Heart left ventricle (tissue), 16 donors: ENCODE measurements at regions not wholly inside any gene's neighbourhood (a gene's known extent, or its start where the extent isn't known, plus 50 kb on each side); places are given as distances from the start of the nearest gene placed in this dataset.

Source experiments
- ATAC-seq, 4 donors: fragments of 200-7000 bp; cut with Tn5 transposase; one replicate each; pipeline ENCODE4 v1.9.1; 2020 to 2022; ENCODE audit warnings: moderate library complexity in 4 of 4, mild to moderate bottlenecking in 3 of 4, moderate number of reproducible peaks in 1 of 4
- DNase-seq, 5 donors: peaks; one replicate each; pipeline ENCODE4 v3.0.0-alpha.2; 2020
- H3K27ac ChIP-seq, 12 donors: fragments of 200-600 bp; sonication (generic) in 4 of 12; one replicate each; pipeline versions ENCODE4 v1.5.0 to v1.8.0; 2016 to 2022; ENCODE audit warnings: mild to moderate bottlenecking in 2 of 12
- H3K27me3 ChIP-seq, 9 donors: fragments of 200-600 bp; sonication (generic) in 2 of 9; one replicate each; pipeline versions ENCODE4 v1.5.1 to v1.8.0; 2016 to 2022; ENCODE audit warnings: mild to moderate bottlenecking in 3 of 9
- H3K36me3 ChIP-seq, 9 donors: fragments of 200-600 bp; sonication (generic) in 2 of 9; one replicate each; pipeline versions ENCODE4 v1.5.0 to v1.8.0; 2018 to 2022; ENCODE audit warnings: mild to moderate bottlenecking in 2 of 9
- H3K4me1 ChIP-seq, 12 donors: fragments of 200-600 bp; sonication (generic) in 4 of 12; one replicate each; pipeline versions ENCODE4 v1.5.0 to v1.8.0; 2016 to 2022; ENCODE audit warnings: mild to moderate bottlenecking in 3 of 12
- H3K4me3 ChIP-seq, 12 donors: fragments of 200-600 bp; sonication (generic) in 4 of 12; one replicate each; pipeline versions ENCODE4 v1.5.0 to v1.8.0; 2017 to 2022; ENCODE audit warnings: mild to moderate bottlenecking in 9 of 12, moderate library complexity in 4 of 12
- H3K9me3 ChIP-seq, 12 donors: fragments of 200-600 bp; sonication (generic) in 4 of 12; one replicate each; pipeline versions ENCODE4 v1.5.0 to v1.8.0; 2016 to 2022; ENCODE audit warnings: mild to moderate bottlenecking in 1 of 12
- POLR2A ChIP-seq, 2 donors: fragments of 450-650 bp; IDR thresholded peaks; one replicate each; pipeline ENCODE4 v1.6.1; 2017; ENCODE audit warnings: antibody characterized with exemption in 2 of 2, mild to moderate bottlenecking in 2 of 2, moderate library complexity in 2 of 2
- WGBS, 4 donors: extraction: QIAGEN DNeasy Blood & Tissue Kit in 2 of 4; methylation state at CpG; one replicate each; pipeline versions ENCODE4 v1.1.5 to v1.1.7; 2013 to 2018; 5-methylcytosine and 5-hydroxymethylcytosine counted together
- intact Hi-C, 10 donors: fragments of 100-400 bp; cut with DNase I; formaldehyde crosslinking; loops; one replicate each; pipeline versions ENCODE4 v1.11.1 to v1.14.2; 2022
- TF ChIP-seq, protein P1 (sequence below), 12 donors: fragments of 200-600 bp; sonication (generic) in 4 of 12; IDR thresholded peaks; one replicate each; pipeline versions ENCODE4 v1.5.0 to v1.8.0; 2018 to 2022; ENCODE audit warnings: antibody characterized with exemption in 12 of 12, mild to moderate bottlenecking in 5 of 12
- donor health status: ischemic (EF 13 %, LVEDD 7.1; RV severe dilation, severe dysfunction).
- donor health status: healthy with polysubstance abuse.
- donor health status: DM: no; HTN: yes; CAD: no.
- donor health status: DM: no; HTN: no; CAD: no.
- donor health status: ischemic (EF 25% LVEDD 6.9; RV normal size, moderate dysfunction).
- donor health status: ischemic (EF 25% LVEDD 5.7; RV mildly dilated, moderate dysfunction).
- donor health status: healthy.
- donor health status: DM: yes; HTN: yes; CAD: no.
- donor health status: ischemic (EF 35%, LVEDD 5.7; RV mildly dilated, moderate dysfunction).
- donor health status: nonischemic (EF 11% LVEDD 7.7; RV severe dilation, severe dysfunction).
- donor health status: DM: yes; HTN: yes; CAD: no.
- donor health status: PGD.
- donor health status: ischemic (EF 29% LVEDD 5.4; RV normal size, mild dysfunction).
- donor health status: nonischemic (EF 23%, LVEDD 6.1; RV moderate dilation, normal function).

DNA sequence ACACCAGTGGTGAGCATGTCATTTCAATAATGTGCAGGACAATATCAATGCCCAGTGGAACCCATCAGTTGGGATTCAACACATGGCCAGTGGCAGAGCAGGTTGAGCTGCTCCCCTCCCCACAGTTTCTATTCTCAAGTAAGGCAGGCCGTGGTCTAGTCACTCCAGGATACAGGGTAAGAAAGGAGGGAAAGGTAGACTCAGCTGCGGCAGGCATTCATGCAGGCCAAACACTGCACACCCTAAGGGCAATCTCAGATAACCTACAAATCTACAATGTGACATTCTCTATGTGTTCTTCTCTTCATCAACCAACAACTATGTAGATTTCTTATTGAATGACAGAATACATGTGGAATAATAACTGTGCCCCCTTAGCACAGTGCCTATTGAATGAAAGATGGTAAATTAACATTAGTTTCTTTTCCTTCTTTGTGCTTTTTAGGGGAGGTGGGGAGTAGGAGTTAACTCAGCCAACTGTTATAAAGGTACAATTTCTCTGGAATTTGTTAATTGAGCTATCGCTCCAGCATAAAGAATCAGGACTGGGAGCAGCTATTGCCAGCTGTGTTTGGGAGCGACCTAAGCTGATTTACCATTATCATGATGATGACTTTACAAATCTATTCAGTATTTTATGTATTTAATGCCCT is 89.7 kb downstream of the FAM50B start:
- 97 to 99% (median 99%) methylated on average over 4 of the region's 4 CpGs for WGBS, 4 donors
- TF ChIP-seq POLR2A (IDR thresholded peaks at IDR 0.05), result no peak
- TF ChIP-seq, protein P1, sequence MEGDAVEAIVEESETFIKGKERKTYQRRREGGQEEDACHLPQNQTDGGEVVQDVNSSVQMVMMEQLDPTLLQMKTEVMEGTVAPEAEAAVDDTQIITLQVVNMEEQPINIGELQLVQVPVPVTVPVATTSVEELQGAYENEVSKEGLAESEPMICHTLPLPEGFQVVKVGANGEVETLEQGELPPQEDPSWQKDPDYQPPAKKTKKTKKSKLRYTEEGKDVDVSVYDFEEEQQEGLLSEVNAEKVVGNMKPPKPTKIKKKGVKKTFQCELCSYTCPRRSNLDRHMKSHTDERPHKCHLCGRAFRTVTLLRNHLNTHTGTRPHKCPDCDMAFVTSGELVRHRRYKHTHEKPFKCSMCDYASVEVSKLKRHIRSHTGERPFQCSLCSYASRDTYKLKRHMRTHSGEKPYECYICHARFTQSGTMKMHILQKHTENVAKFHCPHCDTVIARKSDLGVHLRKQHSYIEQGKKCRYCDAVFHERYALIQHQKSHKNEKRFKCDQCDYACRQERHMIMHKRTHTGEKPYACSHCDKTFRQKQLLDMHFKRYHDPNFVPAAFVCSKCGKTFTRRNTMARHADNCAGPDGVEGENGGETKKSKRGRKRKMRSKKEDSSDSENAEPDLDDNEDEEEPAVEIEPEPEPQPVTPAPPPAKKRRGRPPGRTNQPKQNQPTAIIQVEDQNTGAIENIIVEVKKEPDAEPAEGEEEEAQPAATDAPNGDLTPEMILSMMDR (IDR thresholded peaks at IDR 0.05), result no peak
- H3K4me3 ChIP-seq, result no peak overlapping the region
- no peaks in the 10 kb centered on the region for H3K36me3 ChIP-seq
- intact Hi-C loops, result loop anchor here in 1 of 10 donors (5.0 kb wide), 1 partner anchor 197 kb away; no protein-coding TSS in a partner anchor
- no peak overlapping the region for H3K27ac ChIP-seq
- ATAC-seq, result no peak
- H3K27me3 ChIP-seq, result peaks cover 0 to 8% (median 0%) of the 10 kb centered on the region in 9 donors
- H3K4me1 ChIP-seq, result peaks cover 0 to 7% (median 0%) of the 10 kb centered on the region in 12 donors
- H3K9me3 ChIP-seq, result no peaks in the 10 kb centered on the region
- DNase-seq, result no peak

DNA sequence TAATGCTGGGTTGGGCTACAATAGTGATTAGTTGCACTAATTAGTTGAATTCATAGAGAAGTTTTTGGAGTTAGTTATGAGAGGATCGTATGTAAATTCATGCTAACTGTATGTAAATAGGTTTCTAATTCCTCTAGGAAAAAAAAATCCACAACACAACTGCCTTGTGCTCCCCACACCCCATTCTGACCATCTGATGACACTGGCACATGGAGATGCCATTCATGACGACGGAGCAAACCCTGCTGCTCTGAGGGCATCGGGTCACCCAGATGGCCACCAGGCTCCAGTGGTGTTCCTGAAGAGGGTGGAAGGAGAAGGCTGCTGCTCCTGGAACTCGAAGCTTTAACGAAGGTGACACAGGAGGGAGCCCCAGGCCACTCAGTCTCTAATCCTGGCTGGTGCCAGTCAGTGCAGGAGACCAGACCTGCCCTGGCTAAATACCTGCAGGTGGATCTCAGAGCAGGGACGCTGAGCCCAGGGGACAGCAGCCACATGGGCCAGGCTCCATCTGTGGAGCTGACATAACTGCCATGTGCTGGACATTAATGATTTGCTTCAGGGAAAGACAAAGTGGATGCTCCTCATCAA is 90.3 kb downstream of the FAM50B start:
- no peak overlapping the region for H3K27ac ChIP-seq
- intact Hi-C loops, result loop anchor here in 1 of 10 donors (5.0 kb wide), 1 partner anchor 197 kb away; no protein-coding TSS in a partner anchor
- H3K4me3 ChIP-seq, result no peak overlapping the region
- ATAC-seq (no peak), DNase-seq (no peak)
- 71 to 87% (median 82%) methylated on average over 6 to 7 of the region's 7 CpGs for WGBS, 4 donors
- H3K27me3 ChIP-seq, result peaks cover 0 to 8% (median 0%) of the 10 kb centered on the region in 9 donors
- no peaks in the 10 kb centered on the region for H3K9me3 ChIP-seq
- TF ChIP-seq, protein P1 (IDR thresholded peaks at IDR 0.05), result no peak
- no peak for TF ChIP-seq POLR2A (IDR thresholded peaks at IDR 0.05)
- peaks cover 0 to 7% (median 0%) of the 10 kb centered on the region in 12 donors for H3K4me1 ChIP-seq
- H3K36me3 ChIP-seq, result no peaks in the 10 kb centered on the region

DNA sequence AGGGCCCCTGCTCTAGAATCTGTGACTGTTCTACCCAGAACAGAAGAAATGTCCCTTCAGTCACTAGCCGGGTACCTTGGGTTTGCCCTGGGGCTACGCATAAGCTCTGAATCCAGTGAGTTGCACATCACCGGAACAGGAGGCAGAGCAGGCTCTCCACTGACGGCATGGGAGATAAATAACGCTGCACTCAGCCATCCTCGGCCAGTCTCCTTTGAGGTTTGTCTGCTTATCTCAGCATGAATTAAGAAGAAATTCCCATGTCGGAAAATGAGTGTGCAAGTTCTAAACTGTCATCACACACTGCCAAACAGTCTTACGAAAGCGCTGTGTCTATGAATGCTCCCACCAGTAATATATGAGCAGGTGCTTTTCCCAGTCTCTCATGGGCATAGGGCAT is 90.8 kb downstream of the FAM50B start:
- peaks cover 0 to 7% (median 0%) of the 10 kb centered on the region in 12 donors for H3K4me1 ChIP-seq
- H3K27me3 ChIP-seq, result peaks cover 0 to 8% (median 0%) of the 10 kb centered on the region in 9 donors
- ATAC-seq (peak in 3 of 4 donors; percentile 33 to 61 (median 39)), DNase-seq (no peak)
- no peak overlapping the region for H3K4me3 ChIP-seq
- no peak overlapping the region for H3K27ac ChIP-seq
- intact Hi-C loops, result loop anchor here in 1 of 10 donors (5.0 kb wide), 1 partner anchor 198 kb away; no protein-coding TSS in a partner anchor
- 59 to 79% (median 61%) methylated on average over 9 of the region's 9 CpGs for WGBS, 4 donors
- no peaks in the 10 kb centered on the region for H3K36me3 ChIP-seq
- no peaks in the 10 kb centered on the region for H3K9me3 ChIP-seq
- TF ChIP-seq, protein P1 (IDR thresholded peaks at IDR 0.05), result no peak
- TF ChIP-seq POLR2A (IDR thresholded peaks at IDR 0.05), result no peak

DNA sequence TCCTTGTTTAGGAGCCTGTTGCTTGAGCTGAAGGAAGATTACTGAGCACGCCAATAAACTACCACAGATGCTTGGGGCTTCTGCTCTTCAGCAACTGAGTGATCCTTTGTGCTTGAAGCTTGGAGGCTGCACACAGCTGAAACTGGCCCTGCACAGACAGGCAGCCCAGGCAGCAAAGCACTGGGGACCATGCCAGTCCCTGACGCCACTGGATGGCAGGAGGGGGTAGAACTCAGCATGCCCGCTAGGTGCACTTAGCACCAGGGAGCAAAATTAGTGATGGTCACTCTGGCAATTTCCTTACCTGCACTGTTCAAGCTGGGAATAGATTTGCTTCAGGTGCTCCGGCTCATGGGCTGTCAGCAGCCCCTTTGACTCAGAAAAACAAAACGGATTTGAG is 91.5 kb downstream of the FAM50B start:
- H3K9me3 ChIP-seq, result no peaks in the 10 kb centered on the region
- no peaks in the 10 kb centered on the region for H3K36me3 ChIP-seq
- WGBS, 4 donors, result 91 to 95% (median 92%) methylated on average over 5 of the region's 5 CpGs
- DNase-seq, result no peak
- H3K4me1 ChIP-seq, result peaks cover 0 to 7% (median 0%) of the 10 kb centered on the region in 12 donors
- H3K27ac ChIP-seq, result no peak overlapping the region
- H3K27me3 ChIP-seq, result peaks cover 0 to 8% (median 0%) of the 10 kb centered on the region in 9 donors
- ATAC-seq, result no peak
- no peak for TF ChIP-seq POLR2A (IDR thresholded peaks at IDR 0.05)
- TF ChIP-seq, protein P1 (IDR thresholded peaks at IDR 0.05), result no peak
- intact Hi-C loops, result no loop called here
- H3K4me3 ChIP-seq, result no peak overlapping the region
